HepG2 (cell line): ENCODE measurements at regions not wholly inside any gene's neighbourhood (a gene's known extent, or its start where the extent isn't known, plus 50 kb on each side); places are given as distances from the start of the nearest gene placed in this dataset.

Source experiments
- ATAC-seq: fragments of 200-7000 bp; cut with Tn5 transposase; 3 replicates; pipeline ENCODE4 v1.9.1; 2020; ENCODE audit warnings: mild to moderate bottlenecking, moderate library complexity
- BruUV-seq: library from RNA; stranded (reverse); fragments of 400-500 nt; replicated peaks from 2 replicates; lab custom pipeline; 2021; lab: Mats Ljungman, UMichigan
- CTCF ChIA-PET: fragments of 300-600 bp; formaldehyde crosslinking; extraction: SDS; loops from one replicate; lab custom pipeline; 2021; ENCODE audit warnings: low total read pairs, inconsistent platforms, low intra/inter-chr PET ratio; lab: Yijun Ruan, JAX
- POLR2A ChIA-PET: fragments of 350-600 bp; sonication (Branson Sonifier 250); formaldehyde crosslinking; loops from one replicate; lab custom pipeline; 2020; ENCODE audit warnings: antibody characterized with exemption, inconsistent platforms; lab: Yijun Ruan, JAX
- DNase-seq: peaks from one replicate; pipeline ENCODE4 v3.0.0-alpha.2; 2015; ENCODE audit warnings: low spot score
- FAIRE-seq: peaks from 3 replicates; lab custom pipeline; 2011; peaks lifted over from hg19 to GRCh38; lab: Jason Lieb, UNC
- H2AFZ ChIP-seq: one replicate; pipeline ENCODE4 v1.6.1; 2011; ENCODE audit warnings: low read length, inconsistent platforms
- H3K27ac ChIP-seq: fragments of 300-600 bp; 3 replicates; pipeline ENCODE4 v1.8.0; 2011; ENCODE audit warnings: mixed run types, mild to moderate bottlenecking, mixed read lengths, low read length, inconsistent platforms; ENCODE audit not compliant: insufficient read depth; ENCODE audit errors: extremely low read length
- H3K27me3 ChIP-seq, 2 experiments: fragments of 200-600 bp in 1 of 2; 2 replicates in 1 of 2; 3 replicates in 1 of 2; pipeline versions ENCODE4 v1.6.0 to v1.8.0; 2011; ENCODE audit warnings: low read length in 2 of 2, mild to moderate bottlenecking in 2 of 2, moderate library complexity in 2 of 2, inconsistent platforms in 1 of 2; ENCODE audit not compliant: insufficient read depth in 2 of 2, control insufficient read depth in 1 of 2
- H3K36me3 ChIP-seq, 2 experiments: fragments of 200-600 bp in 1 of 2; replicated peaks in 1 of 2; 2 replicates in 1 of 2; 3 replicates in 1 of 2; pipeline versions ENCODE4 v1.5.1 to v1.8.0; 2011; ENCODE audit warnings: low read length in 2 of 2, inconsistent platforms in 1 of 2; ENCODE audit not compliant: insufficient read depth in 2 of 2, control insufficient read depth in 1 of 2
- H3K4me1 ChIP-seq: 2 replicates; pipeline ENCODE4 v1.5.1; 2012; ENCODE audit warnings: low read length, inconsistent platforms; ENCODE audit not compliant: insufficient read depth
- H3K4me2 ChIP-seq: 2 replicates; pipeline ENCODE4 v1.6.0; 2011; ENCODE audit warnings: low read depth, low read length, inconsistent platforms
- H3K4me3 ChIP-seq, 3 experiments: fragments of 200-600 bp in 1 of 3; sonication (generic), shearing (Covaris generic) in 1 of 3; replicated peaks in 1 of 3; 2 replicates each; pipeline ENCODE4 v1.5.1; 2011 to 2016; ENCODE audit warnings: low read length in 3 of 3, inconsistent platforms in 2 of 3, low read depth in 2 of 3, mild to moderate bottlenecking in 2 of 3, control low read depth in 1 of 3, mixed read lengths in 1 of 3; ENCODE audit not compliant: insufficient read depth in 1 of 3
- H3K79me2 ChIP-seq: one replicate; pipeline ENCODE4 v1.6.1; 2011; ENCODE audit warnings: low read length, inconsistent platforms; ENCODE audit not compliant: insufficient read depth
- H3K9ac ChIP-seq: 2 replicates; pipeline ENCODE4 v1.6.0; 2011; ENCODE audit warnings: mild to moderate bottlenecking, low read depth, low read length, inconsistent platforms; ENCODE audit not compliant: insufficient read depth
- H3K9me3 ChIP-seq: 2 replicates; pipeline ENCODE4 v1.5.1; 2012; ENCODE audit warnings: mild to moderate bottlenecking, low read length
- H4K20me1 ChIP-seq: 2 replicates; pipeline ENCODE4 v1.6.0; 2011; ENCODE audit warnings: inconsistent platforms, mild to moderate bottlenecking, low read length, moderate library complexity; ENCODE audit not compliant: insufficient read depth
- ATRX ChIP-seq: sonication (generic); formaldehyde crosslinking; IDR thresholded peaks from 2 replicates; pipeline ENCODE4 v1.4.0; 2020; ENCODE audit warnings: missing genetic modification reagents, borderline replicate concordance
- WGBS: methylation state at CpG from one replicate; pipeline ENCODE4 v1.1.6; 2017; ENCODE audit warnings: low lambda C conversion rate; 5-methylcytosine and 5-hydroxymethylcytosine counted together
- in situ Hi-C: cut with HindIII; loops from 2 replicates; pipeline ENCODE4 v1.10.0; 2017; ENCODE audit warnings: low pct_unique_long_range_greater_than_20kb; ENCODE audit not compliant: extremely low pct_ligation_motif_present
- intact Hi-C: fragments of 100-400 bp; cut with micrococcal nuclease; formaldehyde crosslinking; loops from one replicate; pipeline ENCODE4 v1.10.0; 2022; ENCODE audit not compliant: unreplicated experiment
- TF ChIP-seq, protein P1 (sequence below), 2 experiments: fragments of 450-650 bp in 1 of 2; sonication (generic) in 1 of 2; formaldehyde crosslinking in 1 of 2; IDR thresholded peaks; 2 replicates each; pipeline versions ENCODE4 v1.6.1 to v1.8.0; 2016 to 2022; ENCODE audit warnings: antibody characterized with exemption in 1 of 2, mild to moderate bottlenecking in 1 of 2, missing genetic modification reagents in 1 of 2

DNA sequence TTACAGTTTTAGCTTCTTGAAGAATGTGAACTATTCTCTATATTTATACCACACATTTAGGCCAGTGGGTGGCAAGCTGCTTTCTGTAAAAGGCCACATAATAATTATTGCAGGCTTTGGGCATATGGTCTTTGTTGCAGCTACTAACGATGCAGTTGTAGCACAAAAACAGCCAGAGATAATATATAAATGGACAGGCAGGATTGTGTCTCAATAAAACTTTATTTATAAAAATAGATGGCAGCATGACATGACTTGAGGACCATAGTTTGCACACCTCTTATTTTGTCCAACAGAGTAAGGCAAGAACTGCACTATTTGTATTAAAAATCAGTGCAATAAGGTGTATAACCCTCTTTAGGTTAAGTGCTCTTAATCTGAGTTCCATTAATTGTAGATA lies 415.0 kb downstream of the ANXA1 start:
- no peak for ATAC-seq
- H3K79me2 ChIP-seq: no peaks in the 10 kb centered on the region
- in situ Hi-C loops (loop anchor here (10.0 kb wide), 2 partner anchors 292 to 362 kb away; no protein-coding TSS in a partner anchor), intact Hi-C loops (loop anchor here (1.0 to 10.0 kb wide), 5 partner anchors 92 to 366 kb away; no protein-coding TSS in a partner anchor)
- no peak overlapping the region for H3K9ac ChIP-seq
- ChIA-PET CTCF (interaction anchor here (1.7 to 2.3 kb wide), 2 partner anchors 297 to 366 kb away, joined by 12 to 18 read pairs; no protein-coding TSS in a partner anchor), POLR2A (no interaction called here)
- 0% methylated on average over 1 of the region's 1 CpG for WGBS
- no peak overlapping the region for H2AFZ ChIP-seq
- FAIRE-seq: no peak
- H3K27me3 ChIP-seq: no peaks in the 10 kb centered on the region
- no peak overlapping the region for H3K4me3 ChIP-seq
- TF ChIP-seq ATRX (CRISPR knock-in tag): no peak
- TF ChIP-seq, protein P1, sequence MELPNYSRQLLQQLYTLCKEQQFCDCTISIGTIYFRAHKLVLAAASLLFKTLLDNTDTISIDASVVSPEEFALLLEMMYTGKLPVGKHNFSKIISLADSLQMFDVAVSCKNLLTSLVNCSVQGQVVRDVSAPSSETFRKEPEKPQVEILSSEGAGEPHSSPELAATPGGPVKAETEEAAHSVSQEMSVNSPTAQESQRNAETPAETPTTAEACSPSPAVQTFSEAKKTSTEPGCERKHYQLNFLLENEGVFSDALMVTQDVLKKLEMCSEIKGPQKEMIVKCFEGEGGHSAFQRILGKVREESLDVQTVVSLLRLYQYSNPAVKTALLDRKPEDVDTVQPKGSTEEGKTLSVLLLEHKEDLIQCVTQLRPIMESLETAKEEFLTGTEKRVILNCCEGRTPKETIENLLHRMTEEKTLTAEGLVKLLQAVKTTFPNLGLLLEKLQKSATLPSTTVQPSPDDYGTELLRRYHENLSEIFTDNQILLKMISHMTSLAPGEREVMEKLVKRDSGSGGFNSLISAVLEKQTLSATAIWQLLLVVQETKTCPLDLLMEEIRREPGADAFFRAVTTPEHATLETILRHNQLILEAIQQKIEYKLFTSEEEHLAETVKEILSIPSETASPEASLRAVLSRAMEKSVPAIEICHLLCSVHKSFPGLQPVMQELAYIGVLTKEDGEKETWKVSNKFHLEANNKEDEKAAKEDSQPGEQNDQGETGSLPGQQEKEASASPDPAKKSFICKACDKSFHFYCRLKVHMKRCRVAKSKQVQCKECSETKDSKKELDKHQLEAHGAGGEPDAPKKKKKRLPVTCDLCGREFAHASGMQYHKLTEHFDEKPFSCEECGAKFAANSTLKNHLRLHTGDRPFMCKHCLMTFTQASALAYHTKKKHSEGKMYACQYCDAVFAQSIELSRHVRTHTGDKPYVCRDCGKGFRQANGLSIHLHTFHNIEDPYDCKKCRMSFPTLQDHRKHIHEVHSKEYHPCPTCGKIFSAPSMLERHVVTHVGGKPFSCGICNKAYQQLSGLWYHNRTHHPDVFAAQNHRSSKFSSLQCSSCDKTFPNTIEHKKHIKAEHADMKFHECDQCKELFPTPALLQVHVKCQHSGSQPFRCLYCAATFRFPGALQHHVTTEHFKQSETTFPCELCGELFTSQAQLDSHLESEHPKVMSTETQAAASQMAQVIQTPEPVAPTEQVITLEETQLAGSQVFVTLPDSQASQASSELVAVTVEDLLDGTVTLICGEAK (IDR thresholded peaks at IDR 0.05): no peak
- TF ChIP-seq, protein P1 (CRISPR knock-in tag; IDR thresholded peaks at IDR 0.05): peak; percentile 27; the same call in 1 of the 2 replicates
- no peaks in the 10 kb centered on the region for H4K20me1 ChIP-seq
- no peaks in the 10 kb centered on the region for H3K36me3 ChIP-seq
- peaks cover 9% of the 10 kb centered on the region; the same call in 1 of the 2 replicates for H3K4me1 ChIP-seq
- H3K4me2 ChIP-seq: no peak overlapping the region
- no peak for DNase-seq
- BruUV-seq: no TSS peak
- H3K27ac ChIP-seq: no peak overlapping the region
- H3K9me3 ChIP-seq: no peaks in the 10 kb centered on the region
